ENCODE measurements at regions not wholly inside any gene's neighbourhood (a gene's known extent, or its start where the extent isn't known, plus 50 kb on each side); places are given as distances from the start of the nearest gene placed in this dataset.

DNA sequence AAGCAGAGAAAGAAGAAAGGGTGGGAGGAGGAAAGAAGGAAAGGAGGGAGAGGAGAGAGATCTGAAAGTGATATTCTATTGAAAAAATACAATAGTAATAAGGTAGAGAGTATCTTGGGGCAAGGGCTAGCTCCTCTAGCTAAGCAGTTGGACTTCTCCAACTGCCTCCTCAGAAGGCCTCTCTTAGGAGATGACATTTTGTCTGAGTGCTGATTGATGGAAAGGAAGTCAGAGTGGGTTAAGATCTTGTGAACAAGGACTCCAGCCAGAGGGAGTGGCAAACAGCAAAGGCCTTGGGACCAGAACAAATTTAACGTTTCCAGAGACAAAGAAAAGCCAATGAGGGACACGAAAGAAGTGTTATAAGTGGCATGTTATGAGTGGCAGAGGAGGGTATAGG is 111.8 kb upstream of the TNFAIP3 start:
- DNase-seq (ENCODE audit: low read depth): no peak
- no peak overlapping the region for H3K4me3 ChIP-seq (ENCODE audit: control insufficient read depth, low read depth, low read length)
- no peak for TF ChIP-seq CTCF (conservative IDR thresholded peaks at IDR 0.05; ENCODE audit: control insufficient read depth, insufficient read depth, low read depth, low read length)

DNA sequence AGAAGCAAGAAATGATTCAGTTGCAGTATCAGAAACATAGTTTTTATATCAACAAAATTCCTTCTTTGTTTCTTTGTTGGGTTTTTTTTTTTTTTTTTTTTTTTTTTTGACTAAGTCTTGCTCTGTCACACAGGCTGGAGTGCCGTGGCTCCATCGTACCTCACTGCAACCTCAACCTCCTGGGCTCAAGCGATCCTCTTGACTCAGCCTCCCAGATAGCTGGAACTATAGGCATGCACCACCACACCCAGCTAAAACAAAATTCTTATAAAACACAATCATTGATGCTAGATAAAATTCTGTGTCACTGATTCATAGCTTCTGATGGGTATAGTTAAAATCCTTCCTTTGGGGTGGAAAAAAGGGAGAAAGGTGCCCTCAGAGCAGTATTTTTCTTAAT is 110.3 kb upstream of the TNFAIP3 start:
- DNase-seq (ENCODE audit: low read depth): no peak
- TF ChIP-seq CTCF (conservative IDR thresholded peaks at IDR 0.05; ENCODE audit: control insufficient read depth, insufficient read depth, low read depth, low read length): no peak

DNA sequence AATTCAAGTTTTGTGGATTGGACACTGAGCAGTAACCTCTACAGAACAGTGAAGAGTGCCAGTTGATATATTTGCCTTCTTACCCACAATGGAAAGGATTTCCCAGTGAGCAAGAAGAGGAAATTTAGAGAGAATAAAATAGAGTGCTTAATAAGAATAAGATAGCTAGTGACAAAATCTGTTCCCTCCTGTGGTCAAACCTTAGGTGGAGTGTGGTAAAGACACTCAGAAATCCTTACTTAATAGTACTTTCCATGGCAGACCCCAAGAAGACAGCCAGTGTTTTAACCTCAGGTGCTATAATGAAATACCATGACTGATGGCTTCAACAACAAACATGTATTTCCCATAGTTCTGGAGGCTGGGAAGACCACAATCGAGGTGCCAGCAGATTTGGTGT is 108.4 kb upstream of the TNFAIP3 start:
- H3K4me3 ChIP-seq (ENCODE audit: control insufficient read depth, low read depth, low read length): no peak overlapping the region
- no peak for DNase-seq (ENCODE audit: low read depth)
- TF ChIP-seq CTCF (conservative IDR thresholded peaks at IDR 0.05; ENCODE audit: control insufficient read depth, insufficient read depth, low read depth, low read length): no peak

More for the DNA sequence above, 110.3 kb upstream of the TNFAIP3 start:
- no peak overlapping the region for H3K4me3 ChIP-seq (ENCODE audit: control insufficient read depth, low read depth, low read length)

GRCh38 chr6:137759624-137760023 is 107.4 kb upstream of the TNFAIP3 start:
- DNase-seq (ENCODE audit: low read depth): no peak
- TF ChIP-seq CTCF (conservative IDR thresholded peaks at IDR 0.05; ENCODE audit: control insufficient read depth, insufficient read depth, low read depth, low read length): no peak
- no peak overlapping the region for H3K4me3 ChIP-seq (ENCODE audit: control insufficient read depth, low read depth, low read length)

GRCh38 chr6:137761072-137761471 is 106.0 kb upstream of the TNFAIP3 start:
- no peak for DNase-seq (ENCODE audit: low read depth)
- H3K4me3 ChIP-seq (ENCODE audit: control insufficient read depth, low read depth, low read length): no peak overlapping the region
- no peak for TF ChIP-seq CTCF (conservative IDR thresholded peaks at IDR 0.05; ENCODE audit: control insufficient read depth, insufficient read depth, low read depth, low read length)

DNA sequence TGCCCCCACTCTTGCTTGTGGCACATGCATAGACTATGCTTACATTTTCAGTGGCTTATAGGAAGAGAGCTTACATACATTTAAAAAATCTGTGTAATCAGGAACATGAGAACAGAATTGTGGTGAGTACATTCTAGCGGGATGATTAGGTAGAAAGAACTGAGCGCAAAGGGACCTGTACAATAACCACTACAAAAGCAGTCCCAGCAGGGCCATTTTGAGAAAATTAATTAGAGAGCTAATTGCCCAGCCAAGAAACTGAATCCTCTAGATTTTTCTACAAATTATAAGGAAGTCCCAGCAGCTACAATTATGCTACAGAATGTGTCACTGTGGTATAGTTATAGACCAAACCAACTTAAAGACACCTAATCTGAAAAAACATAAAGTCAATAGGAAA is 105.6 kb upstream of the TNFAIP3 start:
- TF ChIP-seq CTCF (conservative IDR thresholded peaks at IDR 0.05; ENCODE audit: control insufficient read depth, insufficient read depth, low read depth, low read length): no peak
- DNase-seq (ENCODE audit: low read depth): no peak
- no peak overlapping the region for H3K4me3 ChIP-seq (ENCODE audit: control insufficient read depth, low read depth, low read length)

Data from fibroblast of mammary gland (primary cell).